Lower leg skin (tissue), 4 donors: ENCODE measurements at regions not wholly inside any gene's neighbourhood (a gene's known extent, or its start where the extent isn't known, plus 50 kb on each side); places are given as distances from the start of the nearest gene placed in this dataset.
"Not testable (repeated sequence)": the region's sequence is repeated elsewhere in the genome, so short reads cannot be mapped to it uniquely, and the experiment has no call there.

Source experiments
- DNase-seq, 2 donors: peaks; one replicate each; pipeline ENCODE4 v3.0.0-alpha.2; 2019; ENCODE audit warnings: low spot score in 2 of 2
- H3K4me3 ChIP-seq: fragments of 200-600 bp; sonication (generic); 2 replicates; pipeline ENCODE4 v1.5.1; 2017; ENCODE audit warnings: mild to moderate bottlenecking, low read depth; ENCODE audit not compliant: poor library complexity, severe bottlenecking
- CTCF ChIP-seq, 3 donors: fragments of 450-650 bp; IDR thresholded peaks; one replicate each; pipeline ENCODE4 v1.5.1; 2016; ENCODE audit warnings: antibody characterized with exemption in 3 of 3, mild to moderate bottlenecking in 3 of 3, moderate library complexity in 2 of 3
- POLR2A ChIP-seq, 2 donors: fragments of 450-650 bp; IDR thresholded peaks; one replicate each; pipeline ENCODE4 v1.6.1; 2016 to 2017; ENCODE audit warnings: antibody characterized with exemption in 2 of 2, mild to moderate bottlenecking in 1 of 2, moderate library complexity in 1 of 2
- WGBS, 2 donors: methylation state at CpG; one replicate each; pipeline ENCODE4 v1.1.5; 2018; 5-methylcytosine and 5-hydroxymethylcytosine counted together
- intact Hi-C: fragments of 100-400 bp; cut with DNase I; formaldehyde crosslinking; loops from one replicate; pipeline ENCODE4 v1.15.0; 2023; ENCODE audit warnings: low total_unique reads

GRCh38 chr4:84110040-84110439, 389.1 kb downstream of the NKX6-1 start:
- no peak overlapping the region for H3K4me3 ChIP-seq
- no peak for TF ChIP-seq CTCF (IDR thresholded peaks at IDR 0.05)
- TF ChIP-seq POLR2A (IDR thresholded peaks at IDR 0.05) = no peak
- intact Hi-C loops = no loop called here
- no peak for DNase-seq
- WGBS, 2 donors = 34 to 43% methylated on average over 1 of the region's 1 CpG

- DNase-seq, intact Hi-C loops, H3K4me3 ChIP-seq: not testable (repeated sequence)
- WGBS, 2 donors = 83 to 87% methylated on average over 9 of the region's 9 CpGs
Measured at GRCh38 chr4:84101653-84102625, 397.2 kb downstream of the NKX6-1 start.

- no peak for DNase-seq
- intact Hi-C loops = no loop called here
- no peak overlapping the region for H3K4me3 ChIP-seq
- TF ChIP-seq CTCF (IDR thresholded peaks at IDR 0.05) (no peak), POLR2A (IDR thresholded peaks at IDR 0.05) (no peak)
- WGBS, 2 donors = 62 to 71% methylated on average over 4 of the region's 4 CpGs
Measured at GRCh38 chr4:84100071-84100470, 399.0 kb downstream of the NKX6-1 start.

- intact Hi-C loops = no loop called here
- WGBS, 2 donors = 26 to 34% methylated on average over 2 of the region's 2 CpGs
- H3K4me3 ChIP-seq = no peak overlapping the region
- DNase-seq = no peak
- TF ChIP-seq POLR2A (IDR thresholded peaks at IDR 0.05) (no peak), CTCF (IDR thresholded peaks at IDR 0.05) (no peak)
Measured at GRCh38 chr4:84099599-84099998, 399.5 kb downstream of the NKX6-1 start.

- no peak for TF ChIP-seq POLR2A (IDR thresholded peaks at IDR 0.05)
- TF ChIP-seq CTCF (IDR thresholded peaks at IDR 0.05) = no peak
- H3K4me3 ChIP-seq = no peak overlapping the region
- intact Hi-C loops = no loop called here
- DNase-seq = no peak
- WGBS, 2 donors = 54 to 72% methylated on average over 2 of the region's 2 CpGs
Measured at GRCh38 chr4:84091266-84091665, 407.8 kb downstream of the NKX6-1 start.

- WGBS, 2 donors = 84 to 86% methylated on average over 5 of the region's 5 CpGs
- intact Hi-C loops = no loop called here
- no peak for DNase-seq
- H3K4me3 ChIP-seq = no peak overlapping the region
- TF ChIP-seq CTCF (IDR thresholded peaks at IDR 0.05) (no peak), POLR2A (IDR thresholded peaks at IDR 0.05) (no peak)
Measured at GRCh38 chr4:84089652-84090437, 409.2 kb downstream of the NKX6-1 start.
